ENCODE measurements at regions not wholly inside any gene's neighbourhood (a gene's known extent, or its start where the extent isn't known, plus 50 kb on each side); places are given as distances from the start of the nearest gene placed in this dataset.

DNA sequence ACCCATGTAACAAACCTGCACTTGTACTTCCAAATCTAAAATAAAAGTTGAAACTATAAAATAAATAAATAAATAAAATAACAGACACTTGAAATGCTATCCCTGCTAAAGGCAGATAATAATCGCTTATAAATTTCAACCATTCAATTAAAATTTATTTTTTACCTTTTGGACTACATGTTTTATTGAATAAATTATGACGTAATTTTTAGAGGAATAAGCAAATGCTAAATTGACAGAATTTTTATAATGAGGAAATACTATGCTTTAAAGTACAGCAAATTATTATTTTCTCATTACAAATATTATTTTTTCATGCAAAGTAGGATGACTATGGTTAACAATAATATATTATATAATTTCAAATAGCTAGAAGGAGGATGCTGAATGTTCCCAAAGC, 658.6 kb upstream of the LMO3 start:
- BruUV-seq (replicated peaks), result no TSS peak
- ATAC-seq (no peak), DNase-seq (ENCODE audit: low read depth, low spot score) (no peak)
- H3K9me3 ChIP-seq (ENCODE audit: control insufficient read depth, insufficient read depth, low read depth, low read length), result no peaks in the 10 kb centered on the region; the same call in 1 of the 2 replicates
- intact Hi-C loops (cut with micrococcal nuclease; ENCODE audit: unreplicated experiment) (no loop called here), in situ Hi-C loops (cut with HindIII; ENCODE audit: low pct_unique_long_range_greater_than_20kb, low sequenced_read_pairs) (no loop called here)
- no peaks in the 10 kb centered on the region for H3K36me3 ChIP-seq (ENCODE audit: control insufficient read depth, insufficient read depth, low read length)
- POLR2A ChIA-PET, result no interaction called here
- TF ChIP-seq CTCF (IDR thresholded peaks at IDR 0.05) (no peak), REST (IDR thresholded peaks at IDR 0.05; ENCODE audit: insufficient read depth in 1 of 2, low read depth in 2 of 2, low read length in 1 of 2) (no peak), TCF7L2 (IDR thresholded peaks at IDR 0.05; ENCODE audit: low read depth, low read length) (no peak), SIN3A (IDR thresholded peaks at IDR 0.05; ENCODE audit: borderline replicate concordance, insufficient read depth, low read depth, low read length) (no peak), POLR2AphosphoS5 (IDR thresholded peaks at IDR 0.05; ENCODE audit: low read depth, low read length) (no peak)
- no peak overlapping the region for H3K27ac ChIP-seq (ENCODE audit: low read length)
- CTCF ChIA-PET, result no interaction called here
- H3K4me1 ChIP-seq (ENCODE audit: control insufficient read depth, insufficient read depth, low read length), result no peaks in the 10 kb centered on the region
- no peak overlapping the region for H3K4me3 ChIP-seq (ENCODE audit: low read depth in 2 of 2, low read length in 2 of 2)
- H3K27me3 ChIP-seq (ENCODE audit: control insufficient read depth, insufficient read depth, low read length), result no peaks in the 10 kb centered on the region

DNA sequence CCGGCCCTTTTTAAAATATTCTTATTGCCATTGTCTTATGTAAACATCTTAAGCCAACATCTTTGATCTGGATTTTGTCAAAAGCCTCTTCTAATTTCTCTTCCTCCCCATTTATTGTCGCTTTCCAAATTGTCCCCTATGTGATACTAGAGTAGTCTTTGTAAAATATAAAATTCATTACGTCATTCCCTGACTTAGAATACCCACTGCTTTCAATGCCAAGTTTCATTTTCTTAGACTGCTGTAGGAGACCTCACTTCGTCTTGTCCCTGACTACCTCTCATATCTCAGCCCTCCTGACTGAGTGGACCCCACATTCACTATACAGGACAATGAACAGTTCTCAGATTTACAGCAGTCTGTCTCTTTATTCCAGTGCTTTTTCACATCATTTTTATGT, 633.9 kb upstream of the LMO3 start:
- in situ Hi-C loops (cut with HindIII; ENCODE audit: low pct_unique_long_range_greater_than_20kb, low sequenced_read_pairs) (no loop called here), intact Hi-C loops (cut with micrococcal nuclease; ENCODE audit: unreplicated experiment) (no loop called here)
- Histone ChIP-seq H3K27ac (ENCODE audit: low read length) (no peak overlapping the region), H3K36me3 (ENCODE audit: control insufficient read depth, insufficient read depth, low read length) (no peaks in the 10 kb centered on the region), H3K9me3 (ENCODE audit: control insufficient read depth, insufficient read depth, low read depth, low read length) (no peaks in the 10 kb centered on the region), H3K27me3 (ENCODE audit: control insufficient read depth, insufficient read depth, low read length) (no peaks in the 10 kb centered on the region), H3K4me3 (ENCODE audit: low read depth in 2 of 2, low read length in 2 of 2) (no peak overlapping the region), H3K4me1 (ENCODE audit: control insufficient read depth, insufficient read depth, low read length) (no peaks in the 10 kb centered on the region)
- POLR2A ChIA-PET, result no interaction called here
- CTCF ChIA-PET, result no interaction called here
- TF ChIP-seq POLR2AphosphoS5 (IDR thresholded peaks at IDR 0.05; ENCODE audit: low read depth, low read length), result no peak
- TF ChIP-seq CTCF (IDR thresholded peaks at IDR 0.05), result no peak
- TF ChIP-seq SIN3A (IDR thresholded peaks at IDR 0.05; ENCODE audit: borderline replicate concordance, insufficient read depth, low read depth, low read length), result no peak
- no peak for TF ChIP-seq TCF7L2 (IDR thresholded peaks at IDR 0.05; ENCODE audit: low read depth, low read length)
- no peak for TF ChIP-seq REST (IDR thresholded peaks at IDR 0.05; ENCODE audit: insufficient read depth in 1 of 2, low read depth in 2 of 2, low read length in 1 of 2)
- DNase-seq (ENCODE audit: low read depth, low spot score) (no peak), ATAC-seq (no peak)
- BruUV-seq (replicated peaks), result no TSS peak

Measured in Panc1 (cell line).